ENCODE measurements at regions not wholly inside any gene's neighbourhood (a gene's known extent, or its start where the extent isn't known, plus 50 kb on each side); places are given as distances from the start of the nearest gene placed in this dataset.
"Not testable (repeated sequence)": the region's sequence is repeated elsewhere in the genome, so short reads cannot be mapped to it uniquely, and the experiment has no call there.

GRCh38 chr10:93127642-93128215, 54.0 kb downstream of the CYP26A1 start:
- not testable (repeated sequence) for DNase-seq

DNA sequence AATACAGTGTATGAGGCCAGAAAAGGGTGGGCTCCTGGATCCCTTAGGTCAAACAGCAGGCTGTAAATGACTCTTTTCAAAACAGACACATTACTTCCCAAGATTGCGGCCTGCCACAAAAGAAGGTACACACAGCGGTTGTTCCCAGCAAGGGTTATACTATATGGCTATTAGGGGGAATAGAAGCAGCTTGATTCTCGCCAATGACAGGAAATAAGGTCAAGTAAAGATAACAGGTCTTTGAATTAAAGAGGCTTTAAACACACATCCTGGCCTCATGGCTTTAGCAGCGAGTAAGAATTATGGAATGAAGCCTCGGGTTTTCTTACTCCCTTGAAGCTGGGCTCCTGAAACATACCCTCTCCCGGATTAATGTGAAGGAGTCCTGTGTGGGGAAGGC, 58.3 kb downstream of the CYP26A1 start:
- no peak for DNase-seq

GRCh38 chr10:93138113-93138870, 64.6 kb downstream of the CYP26A1 start:
- no peak for DNase-seq

GRCh38 chr10:93139059-93139655, 65.5 kb downstream of the CYP26A1 start:
- no peak for DNase-seq

DNA sequence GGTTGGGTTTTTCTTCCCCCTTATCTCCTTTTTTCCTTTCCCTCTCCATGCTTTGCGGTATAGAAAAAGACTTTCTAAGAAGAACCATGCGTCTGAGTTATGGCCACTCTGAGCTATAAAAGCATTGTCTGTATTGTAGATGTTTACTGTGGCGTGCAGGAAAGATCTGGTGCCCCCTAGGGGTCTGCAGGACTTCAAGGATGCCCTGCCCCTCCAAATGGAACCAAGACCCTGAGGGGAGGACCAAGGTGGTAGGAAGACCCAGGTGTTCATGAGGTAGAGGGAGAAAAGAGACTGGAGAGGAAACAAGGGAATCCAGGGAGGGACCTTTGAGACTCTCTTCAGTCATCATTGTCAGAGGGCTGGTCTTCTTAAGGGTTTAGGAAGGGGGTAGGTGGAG, 68.8 kb downstream of the CYP26A1 start:
- DNase-seq, result no peak

DNA sequence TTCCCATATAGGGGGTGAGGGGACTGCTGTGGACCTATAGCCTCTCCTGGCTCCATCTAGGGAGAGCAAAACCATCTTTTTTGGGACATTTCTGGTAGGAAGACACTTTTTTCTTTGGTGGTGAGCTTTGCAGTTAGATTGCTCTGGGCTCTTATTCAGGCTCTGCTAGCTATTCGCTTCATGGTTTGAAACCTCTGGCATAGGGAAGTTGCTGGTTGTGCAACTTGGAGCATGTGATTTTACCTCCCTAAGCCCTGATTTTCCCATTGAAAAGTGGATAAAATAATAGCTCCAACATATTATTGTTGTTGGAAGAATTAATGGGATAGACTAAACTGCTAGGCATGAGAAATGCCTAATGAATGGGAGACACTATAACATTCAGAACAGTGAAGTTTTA, 69.6 kb downstream of the CYP26A1 start:
- DNase-seq, result no peak

GRCh38 chr10:93146336-93146735, 72.6 kb downstream of the CYP26A1 start:
- DNase-seq, result no peak

- no peak for DNase-seq
Observed at GRCh38 chr10:93147281-93147680, 73.6 kb downstream of the CYP26A1 start.

DNA sequence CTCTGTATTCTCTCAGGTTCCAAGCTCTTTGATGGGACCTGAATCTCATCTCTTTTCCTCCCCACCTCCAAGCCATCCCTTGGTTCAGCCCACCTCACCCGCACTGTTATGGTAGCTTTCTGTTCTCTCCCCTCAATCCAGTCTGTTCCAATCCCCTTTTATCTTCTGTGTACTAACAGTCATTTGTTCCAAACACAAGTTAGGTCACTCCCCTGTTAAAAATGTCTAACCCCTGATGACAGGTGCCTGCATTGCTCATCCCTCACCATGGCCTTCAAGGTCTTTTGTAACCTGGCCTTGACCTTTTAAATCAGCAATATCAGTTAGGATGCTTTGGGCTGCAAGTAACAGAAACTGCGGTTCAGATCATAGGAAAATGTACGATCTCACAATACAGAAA, 74.8 kb downstream of the CYP26A1 start:
- DNase-seq, result no peak

GRCh38 chr10:93149761-93150160, 76.1 kb downstream of the CYP26A1 start:
- DNase-seq, result no peak

DNA sequence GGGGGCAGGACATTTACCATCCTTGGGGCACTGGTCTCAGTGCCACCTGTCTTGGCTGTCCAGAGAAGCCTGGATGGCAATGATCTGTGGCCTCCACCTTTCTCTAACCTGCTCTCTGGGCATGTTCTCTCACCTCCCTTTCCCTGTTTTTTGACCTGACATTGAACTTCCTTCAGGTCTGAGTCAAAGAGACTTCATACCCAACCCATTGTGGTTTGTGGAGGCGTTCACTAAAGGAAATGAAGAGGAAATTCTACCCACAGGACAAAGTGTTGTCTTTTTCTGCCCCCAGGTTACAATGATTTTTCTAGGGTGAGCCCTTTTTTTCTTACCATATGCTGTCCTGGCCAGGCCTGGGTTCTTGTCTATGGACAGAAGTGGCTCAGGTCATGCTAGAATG, 76.6 kb downstream of the CYP26A1 start:
- DNase-seq, result peak; percentile 4

GRCh38 chr10:93150990-93151547, 77.4 kb downstream of the CYP26A1 start:
- no peak for DNase-seq

- no peak for DNase-seq
Observed at GRCh38 chr10:93152136-93152535, 78.4 kb downstream of the CYP26A1 start.

- no peak for DNase-seq
Observed at GRCh38 chr10:93154531-93154930, 80.8 kb downstream of the CYP26A1 start.

GRCh38 chr10:93160140-93160539, 86.4 kb downstream of the CYP26A1 start:
- no peak for DNase-seq

GRCh38 chr10:93160829-93161228, 87.1 kb downstream of the CYP26A1 start:
- no peak for DNase-seq

GRCh38 chr10:93165367-93165766, 91.7 kb downstream of the CYP26A1 start:
- DNase-seq, result no peak

GRCh38 chr10:93166134-93166533, 92.4 kb downstream of the CYP26A1 start:
- DNase-seq, result no peak

GRCh38 chr10:93171837-93172236, 98.1 kb downstream of the CYP26A1 start:
- no peak for DNase-seq

DNA sequence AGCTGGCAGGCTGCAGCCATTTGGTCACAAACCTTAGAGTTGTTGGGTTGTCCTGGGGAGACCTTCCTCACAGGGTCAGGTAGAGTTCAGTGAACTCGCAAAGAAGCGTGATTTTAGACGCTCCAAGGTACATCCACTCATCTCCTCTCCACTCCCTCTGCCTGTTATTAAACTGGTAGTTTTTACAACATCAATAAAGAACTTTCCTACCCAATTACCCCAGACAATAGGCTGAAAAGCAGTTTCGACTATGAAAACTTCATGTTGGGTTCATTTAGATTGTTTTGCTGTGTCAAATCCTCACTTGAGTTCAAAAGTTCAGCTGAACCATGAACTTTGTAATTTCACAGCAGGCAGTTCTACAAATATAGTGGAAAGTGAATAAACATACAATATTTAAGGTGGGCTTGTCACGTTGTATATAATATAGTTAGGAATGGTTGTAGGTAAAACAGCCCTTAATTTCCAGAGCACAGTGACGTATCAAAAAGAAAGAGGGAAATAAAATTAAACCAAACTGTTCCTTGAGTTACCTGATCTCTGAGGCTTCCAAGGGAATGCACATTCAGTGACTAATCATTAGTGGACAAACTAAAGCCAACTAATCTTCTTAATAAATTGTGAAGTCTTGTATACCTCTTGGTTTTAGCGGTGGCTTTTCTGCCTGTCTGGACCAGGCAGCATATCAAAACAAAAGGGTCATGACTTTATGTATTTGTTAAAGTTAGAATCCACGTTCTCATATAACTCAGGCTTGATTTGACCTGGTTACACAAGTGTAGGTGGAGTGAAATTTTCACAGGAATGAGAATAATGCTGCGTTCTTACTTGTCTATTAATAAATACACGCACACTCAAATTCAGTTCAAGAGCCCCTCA, 100.5 kb downstream of the CYP26A1 start:
- no peak for DNase-seq

- DNase-seq, result no peak
Observed at GRCh38 chr10:93175490-93175889, 101.8 kb downstream of the CYP26A1 start.

- no peak for DNase-seq
Observed at GRCh38 chr10:93177511-93177910, 103.8 kb downstream of the CYP26A1 start.

- no peak for DNase-seq
Observed at GRCh38 chr10:93178226-93178625, 104.5 kb downstream of the CYP26A1 start.
